ENCODE measurements at regions not wholly inside any gene's neighbourhood (a gene's known extent, or its start where the extent isn't known, plus 50 kb on each side); places are given as distances from the start of the nearest gene placed in this dataset.

DNA sequence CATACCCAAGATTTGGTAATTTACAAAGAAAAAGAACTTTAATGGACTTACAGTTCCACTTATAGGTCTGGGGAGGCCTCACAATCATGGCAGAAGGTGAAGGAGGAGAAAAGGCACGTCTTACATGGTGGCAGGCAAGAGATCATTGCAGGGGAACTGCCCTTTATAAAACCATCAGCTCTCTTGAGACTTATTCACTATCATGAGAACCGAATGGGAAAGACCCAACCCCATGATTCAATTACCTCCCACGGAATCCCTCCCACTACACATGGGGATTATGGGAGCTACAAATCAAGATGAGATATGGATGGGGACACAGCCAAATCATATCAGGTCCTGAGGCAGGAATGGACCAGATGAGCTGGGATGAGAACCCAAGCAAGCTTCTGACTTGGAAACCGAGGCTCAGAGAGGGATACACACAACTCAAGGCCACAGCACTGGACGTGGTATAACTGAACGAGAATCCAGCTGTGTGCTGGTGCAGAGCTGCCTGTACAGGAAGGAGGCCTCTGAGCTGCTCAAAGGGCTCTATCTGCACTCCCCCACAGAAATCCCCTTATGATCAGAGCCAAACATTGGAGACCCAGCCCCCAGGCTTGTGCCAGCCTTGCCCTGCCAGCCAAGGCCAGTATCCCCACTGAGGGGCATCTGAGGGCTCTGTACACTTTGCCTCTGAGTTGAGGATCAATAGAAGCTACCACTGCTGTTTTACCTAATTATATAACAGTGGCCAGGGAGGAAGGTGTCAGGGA, 137.8 kb downstream of the CEBPB start:
- TF ChIP-seq, protein P1, sequence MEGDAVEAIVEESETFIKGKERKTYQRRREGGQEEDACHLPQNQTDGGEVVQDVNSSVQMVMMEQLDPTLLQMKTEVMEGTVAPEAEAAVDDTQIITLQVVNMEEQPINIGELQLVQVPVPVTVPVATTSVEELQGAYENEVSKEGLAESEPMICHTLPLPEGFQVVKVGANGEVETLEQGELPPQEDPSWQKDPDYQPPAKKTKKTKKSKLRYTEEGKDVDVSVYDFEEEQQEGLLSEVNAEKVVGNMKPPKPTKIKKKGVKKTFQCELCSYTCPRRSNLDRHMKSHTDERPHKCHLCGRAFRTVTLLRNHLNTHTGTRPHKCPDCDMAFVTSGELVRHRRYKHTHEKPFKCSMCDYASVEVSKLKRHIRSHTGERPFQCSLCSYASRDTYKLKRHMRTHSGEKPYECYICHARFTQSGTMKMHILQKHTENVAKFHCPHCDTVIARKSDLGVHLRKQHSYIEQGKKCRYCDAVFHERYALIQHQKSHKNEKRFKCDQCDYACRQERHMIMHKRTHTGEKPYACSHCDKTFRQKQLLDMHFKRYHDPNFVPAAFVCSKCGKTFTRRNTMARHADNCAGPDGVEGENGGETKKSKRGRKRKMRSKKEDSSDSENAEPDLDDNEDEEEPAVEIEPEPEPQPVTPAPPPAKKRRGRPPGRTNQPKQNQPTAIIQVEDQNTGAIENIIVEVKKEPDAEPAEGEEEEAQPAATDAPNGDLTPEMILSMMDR (IDR thresholded peaks at IDR 0.05; ENCODE audit: low read depth, low read length) = no peak
- TF ChIP-seq EZH2phosphoT487 (IDR thresholded peaks at IDR 0.05; ENCODE audit: low read depth) = no peak
